NCI-H146 (cell line): ENCODE measurements at regions not wholly inside any gene's neighbourhood (a gene's known extent, or its start where the extent isn't known, plus 50 kb on each side); places are given as distances from the start of the nearest gene placed in this dataset.
"Not testable (repeated sequence)": the region's sequence is repeated elsewhere in the genome, so short reads cannot be mapped to it uniquely, and the experiment has no call there.

Experiments
- DNase-seq: peaks from one replicate; lab custom pipeline; 2025; lab: John Stamatoyannopoulos, UW

DNA sequence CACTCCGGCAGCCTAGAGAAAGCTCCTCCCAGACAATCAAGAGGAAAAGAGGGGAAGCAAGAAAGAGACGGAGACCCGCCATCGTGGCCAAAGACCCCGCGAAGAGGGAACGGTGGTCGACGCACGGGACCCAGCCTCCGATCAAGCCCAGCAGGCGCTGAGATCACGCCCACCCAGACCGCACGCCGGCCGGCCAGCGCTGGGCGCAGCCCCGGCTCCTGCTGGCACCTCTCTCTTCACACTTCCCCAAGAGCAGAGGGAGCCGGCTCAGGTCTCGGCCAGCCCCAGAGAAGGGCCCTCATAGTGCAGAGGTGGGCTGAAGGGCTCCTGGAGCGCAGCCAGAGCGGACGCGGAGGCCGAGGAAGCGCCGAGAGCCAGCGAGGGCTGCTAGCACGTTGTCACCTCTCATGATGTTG, 918.4 kb upstream of the ADAMTS5 start:
- DNase-seq = peak; percentile 10

DNA sequence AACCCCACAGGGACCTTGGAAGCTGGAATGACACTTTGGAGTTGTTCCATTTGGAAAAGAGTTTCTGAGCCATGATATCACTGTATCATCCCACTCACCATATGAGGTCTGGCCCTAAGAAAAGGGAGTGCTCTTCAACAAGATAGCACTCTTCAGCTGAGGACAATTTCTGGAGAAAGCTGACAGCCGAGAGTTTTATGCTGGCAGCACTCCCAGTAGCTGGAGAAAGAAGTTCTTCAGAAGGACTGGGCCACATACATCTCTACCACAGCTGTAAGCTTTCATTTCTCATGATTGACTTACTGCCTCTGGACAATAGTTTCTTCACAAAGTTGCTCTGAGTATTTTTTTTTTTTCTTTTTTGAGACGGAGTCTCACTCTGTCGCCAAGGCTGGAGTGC, 914.4 kb upstream of the ADAMTS5 start:
- not testable (repeated sequence) for DNase-seq

GRCh38 chr21:27872411-27872810, 905.5 kb upstream of the ADAMTS5 start:
- DNase-seq = not testable (repeated sequence)

DNA sequence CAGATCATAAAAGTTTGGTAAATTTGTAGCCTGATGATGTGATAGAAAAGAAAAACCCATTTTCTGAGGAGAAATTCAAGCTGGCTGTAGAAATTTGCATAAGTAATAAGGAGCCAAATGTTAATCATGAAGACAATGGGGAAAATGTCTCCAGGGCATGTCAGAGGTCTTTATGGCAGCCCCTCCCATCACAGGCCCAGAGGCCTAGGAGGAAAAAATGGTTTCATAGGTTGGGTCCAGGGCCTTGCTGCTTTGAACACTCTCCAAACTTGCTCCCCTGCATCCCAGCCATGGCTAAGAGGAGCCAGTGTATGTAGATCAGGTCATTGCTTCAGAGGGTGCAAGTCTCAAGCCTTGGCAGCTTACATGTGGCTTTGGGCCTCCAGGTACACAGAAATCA, 903.9 kb upstream of the ADAMTS5 start:
- DNase-seq = not testable (repeated sequence)

DNA sequence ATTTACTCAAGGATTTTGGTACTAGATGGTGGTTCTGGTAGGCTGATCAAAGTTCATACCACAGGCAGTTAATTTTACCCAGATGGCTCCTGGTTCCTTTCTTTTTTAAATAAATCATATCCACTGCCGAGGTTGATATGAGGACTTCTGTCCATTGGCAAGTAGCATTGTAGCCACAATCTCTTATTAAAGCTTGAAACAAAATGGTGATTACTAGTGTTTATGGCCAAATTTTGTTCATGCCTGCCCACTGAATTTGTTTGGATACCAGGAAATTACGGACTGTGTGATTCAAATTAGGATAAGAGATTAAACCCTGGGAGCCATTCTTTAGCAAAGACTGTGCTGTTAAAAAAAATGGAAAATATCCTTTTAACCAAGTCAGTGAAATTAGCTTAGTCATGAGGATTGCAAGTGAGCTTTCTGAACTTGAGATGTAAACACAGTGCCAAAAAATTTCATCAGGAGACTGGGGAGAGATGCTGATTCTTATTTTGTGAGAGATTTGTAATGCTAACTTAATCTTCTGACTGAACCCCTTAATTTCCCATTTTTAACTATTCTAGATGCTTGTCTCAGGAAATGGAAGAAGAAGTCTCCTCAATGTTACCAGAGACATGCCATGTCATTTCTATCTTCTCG, 893.5 kb upstream of the ADAMTS5 start:
- not testable (repeated sequence) for DNase-seq

- not testable (repeated sequence) for DNase-seq
Measured at GRCh38 chr21:27858053-27858825, 891.4 kb upstream of the ADAMTS5 start.

DNA sequence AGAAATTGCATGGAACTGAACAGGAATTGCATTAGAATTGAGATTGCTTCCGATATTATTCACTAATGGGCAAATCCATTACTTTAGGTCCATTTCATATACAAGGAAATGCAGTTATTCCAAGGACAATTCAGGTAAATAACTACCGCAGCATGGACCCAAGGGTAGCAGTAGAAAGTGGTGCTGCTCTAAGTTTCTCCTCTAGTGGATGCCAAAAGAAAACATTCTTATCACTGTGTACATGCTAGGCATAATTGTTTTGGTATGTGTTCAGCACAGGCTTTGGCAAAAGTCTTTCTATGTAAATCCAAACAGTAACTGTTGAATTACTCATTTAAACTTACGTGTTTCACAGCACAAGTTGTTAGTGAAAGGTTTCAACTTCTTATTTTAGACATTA, 890.1 kb upstream of the ADAMTS5 start:
- DNase-seq = not testable (repeated sequence)

DNA sequence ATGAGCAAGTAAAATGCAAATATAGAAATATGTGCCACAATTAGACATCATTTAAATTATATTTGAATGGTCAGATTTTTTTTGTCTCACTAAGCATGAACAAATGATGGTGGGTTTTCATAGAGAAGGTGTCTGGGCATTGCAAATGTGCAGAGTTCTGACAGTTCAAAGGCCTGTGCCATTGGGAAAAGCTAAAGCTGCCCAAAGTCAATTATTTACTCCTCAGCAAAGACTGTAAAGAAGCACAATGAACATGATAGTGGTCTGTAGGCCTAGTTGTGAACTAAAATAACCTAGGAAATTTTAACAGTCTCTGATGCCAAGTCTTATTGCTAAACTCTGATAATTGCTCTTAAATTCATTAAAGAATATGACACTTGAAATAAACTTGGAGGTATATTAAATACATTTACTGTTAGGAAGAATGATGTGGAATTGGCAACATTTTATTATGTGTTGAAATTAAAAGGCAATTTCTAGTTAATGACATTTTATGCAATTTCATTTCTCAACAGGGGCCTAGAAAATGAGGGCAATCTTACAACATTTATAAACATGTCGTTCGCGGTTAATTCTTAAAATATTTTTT, 874.3 kb upstream of the ADAMTS5 start:
- no peak for DNase-seq

DNA sequence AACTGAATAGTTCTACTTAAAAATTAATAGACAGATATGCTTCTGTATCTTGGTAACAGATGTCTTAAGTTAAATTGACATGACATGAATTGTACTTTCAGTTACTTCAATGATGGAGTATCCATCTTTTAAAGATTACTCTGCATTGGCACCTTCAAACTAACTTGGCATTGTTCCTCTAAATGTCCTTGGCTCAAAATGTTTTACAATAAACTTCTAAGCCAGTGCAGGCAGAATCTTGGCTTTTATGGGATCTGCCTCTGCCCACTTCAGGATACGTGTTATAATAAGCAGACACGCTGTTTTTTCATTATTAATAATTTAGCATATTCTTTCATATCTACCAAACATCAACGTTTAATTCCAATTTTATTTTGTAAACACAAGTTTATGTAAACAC, 873.4 kb upstream of the ADAMTS5 start:
- no peak for DNase-seq

DNA sequence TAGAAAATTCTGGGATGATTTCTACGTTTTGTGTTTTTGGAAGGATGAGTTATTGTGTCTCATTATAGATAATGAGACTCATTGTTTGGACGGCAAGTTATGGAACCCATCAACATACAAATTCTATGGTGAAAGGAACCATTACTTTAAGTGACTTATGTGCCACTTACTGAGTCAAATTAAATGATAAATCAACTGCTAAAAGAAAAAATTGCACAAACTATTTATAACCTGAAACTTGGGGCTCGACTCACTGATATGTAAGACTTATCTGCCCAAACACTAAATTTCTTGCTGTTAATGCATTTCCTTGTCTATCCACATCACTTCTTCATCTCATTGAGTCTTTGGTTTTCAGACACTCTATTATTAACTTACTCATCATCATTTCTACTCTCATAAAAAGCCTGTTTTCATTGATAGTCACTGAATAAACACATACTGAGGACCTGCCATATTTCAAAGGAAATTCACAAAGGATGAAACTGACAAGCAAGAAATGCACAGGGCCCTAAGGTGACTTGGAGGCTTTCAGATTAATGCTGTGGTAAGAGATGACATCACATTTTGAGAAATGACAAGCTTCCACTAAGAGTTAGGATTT, 872.7 kb upstream of the ADAMTS5 start:
- DNase-seq = no peak

DNA sequence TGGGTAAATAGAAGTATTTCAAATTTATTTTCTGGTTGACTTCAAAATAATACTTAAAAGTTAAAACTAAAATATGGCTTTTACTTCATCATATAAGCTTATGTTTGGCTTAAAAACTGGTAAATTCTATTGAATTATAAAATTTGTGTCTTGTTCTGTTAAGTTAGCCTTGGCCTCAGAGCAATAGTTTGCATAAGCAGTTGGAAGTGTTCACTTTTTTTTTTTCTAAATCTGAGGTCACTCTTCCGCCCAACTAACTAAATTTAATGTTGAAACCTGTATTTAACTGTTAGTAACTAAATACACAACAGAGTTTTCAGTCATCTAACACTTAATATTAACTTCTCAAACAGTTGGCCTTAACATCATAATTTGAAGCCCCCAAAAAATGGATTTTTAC, 871.7 kb upstream of the ADAMTS5 start:
- DNase-seq = no peak

GRCh38 chr21:27837936-27838335, 871.0 kb upstream of the ADAMTS5 start:
- DNase-seq = no peak

- no peak for DNase-seq
Measured at GRCh38 chr21:27833298-27833697, 866.4 kb upstream of the ADAMTS5 start.

- DNase-seq = no peak
Measured at GRCh38 chr21:27831816-27832569, 865.1 kb upstream of the ADAMTS5 start.

- DNase-seq = no peak
Measured at GRCh38 chr21:27831177-27831576, 864.3 kb upstream of the ADAMTS5 start.

- DNase-seq = no peak
Measured at GRCh38 chr21:27827972-27828371, 861.1 kb upstream of the ADAMTS5 start.

- DNase-seq = no peak
Measured at GRCh38 chr21:27825035-27825434, 858.1 kb upstream of the ADAMTS5 start.

- no peak for DNase-seq
Measured at GRCh38 chr21:27823652-27824201, 856.8 kb upstream of the ADAMTS5 start.

- DNase-seq = no peak
Measured at GRCh38 chr21:27820342-27820741, 853.5 kb upstream of the ADAMTS5 start.

DNA sequence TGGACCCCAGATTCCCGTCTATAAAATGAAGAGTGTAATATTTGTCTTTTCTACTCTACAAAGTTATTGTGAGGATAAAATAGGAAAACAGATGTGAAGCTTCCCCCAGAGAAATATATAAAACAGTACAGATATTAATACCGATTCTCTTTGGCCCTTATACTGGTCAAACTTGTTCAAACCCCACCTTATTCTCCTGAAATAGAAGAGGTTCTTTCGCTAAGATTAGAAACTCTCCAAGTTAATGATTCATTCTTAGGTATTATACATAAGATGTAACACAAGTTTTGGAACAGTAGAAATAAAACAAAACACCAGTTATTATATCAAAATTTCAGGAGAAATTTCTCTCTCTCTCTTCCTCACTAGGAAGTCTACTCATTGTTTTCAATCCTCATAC, 852.4 kb upstream of the ADAMTS5 start:
- no peak for DNase-seq

DNA sequence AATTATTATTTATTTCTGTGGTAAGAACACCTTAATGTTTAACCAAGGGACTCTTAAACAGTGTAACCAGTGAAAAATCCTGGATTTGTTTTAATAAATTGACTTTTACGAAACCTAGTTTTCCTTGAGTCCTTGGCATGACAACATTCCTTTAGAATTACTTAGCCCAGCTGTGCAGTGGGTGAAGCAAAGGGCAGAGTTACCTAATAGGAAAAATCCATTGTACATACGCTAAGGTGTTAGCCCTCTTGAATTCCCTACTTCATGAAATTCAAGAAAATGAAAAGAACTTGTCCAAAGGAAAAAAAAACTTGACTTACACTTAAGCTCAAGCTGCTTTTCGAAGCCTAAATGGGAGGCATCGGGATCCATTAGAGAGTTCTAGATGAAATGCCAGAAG, 852.0 kb upstream of the ADAMTS5 start:
- no peak for DNase-seq
